Activated CD4-positive, alpha-beta T cell treated with anti-CD3 and anti-CD28 coated beads for 24 hours (primary cell): ENCODE measurements at regions not wholly inside any gene's neighbourhood (a gene's known extent, or its start where the extent isn't known, plus 50 kb on each side); places are given as distances from the start of the nearest gene placed in this dataset.

Experiments used
- DNase-seq, 2 donors: peaks; one replicate each; pipeline ENCODE4 v3.0.0-alpha.2; 2020; ENCODE audit warnings: low read depth in 2 of 2

DNA sequence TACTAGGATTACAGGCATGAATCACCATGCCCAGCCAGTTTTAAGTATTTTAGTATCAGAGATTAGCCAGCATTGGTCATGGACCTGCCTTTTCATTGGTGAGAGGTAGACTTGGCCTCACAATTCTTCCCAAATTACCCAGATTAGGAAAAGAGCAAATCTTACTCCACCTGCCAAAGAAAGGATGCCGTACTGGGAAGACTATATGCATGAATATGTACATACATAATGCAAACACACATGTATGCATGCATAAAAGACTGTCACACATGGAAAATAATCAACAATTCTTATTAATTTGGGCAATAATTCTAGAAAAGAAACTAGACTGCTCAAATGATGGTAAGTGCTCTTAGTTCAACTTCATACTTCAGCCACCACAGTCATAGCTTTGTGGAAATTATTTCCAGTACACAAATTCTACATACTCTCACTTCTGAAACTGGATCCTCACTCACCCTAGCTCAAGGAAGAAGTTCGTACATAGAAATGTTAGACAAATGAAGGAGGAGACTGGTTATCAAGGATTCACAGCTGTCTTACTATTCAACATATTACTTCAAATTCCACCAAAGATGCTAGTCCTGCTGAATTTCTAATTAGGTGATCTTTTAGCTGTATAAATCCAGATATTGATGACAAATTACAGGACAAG lies 73.7 kb downstream of the MINAR2 start:
- no peak for DNase-seq

DNA sequence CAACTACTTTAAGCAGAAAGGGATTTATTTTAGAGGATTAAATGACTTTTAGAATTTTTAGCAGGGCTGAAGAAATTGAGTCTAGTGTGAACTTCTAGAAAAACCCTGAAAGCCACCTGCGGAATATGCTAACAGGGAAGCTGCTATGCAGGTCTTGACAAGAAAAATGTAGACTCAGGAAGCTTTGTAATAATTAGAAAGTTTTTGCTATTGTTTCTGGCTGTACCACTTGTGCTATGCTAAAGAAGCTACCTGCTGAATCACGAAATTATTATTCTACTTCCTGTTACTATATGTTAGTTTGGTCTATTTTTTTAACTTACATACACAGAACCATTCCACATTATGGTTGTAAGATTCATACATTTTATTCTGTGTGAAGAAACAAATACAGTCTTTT lies 74.0 kb upstream of the CHSY3 start:
- no peak for DNase-seq

DNA sequence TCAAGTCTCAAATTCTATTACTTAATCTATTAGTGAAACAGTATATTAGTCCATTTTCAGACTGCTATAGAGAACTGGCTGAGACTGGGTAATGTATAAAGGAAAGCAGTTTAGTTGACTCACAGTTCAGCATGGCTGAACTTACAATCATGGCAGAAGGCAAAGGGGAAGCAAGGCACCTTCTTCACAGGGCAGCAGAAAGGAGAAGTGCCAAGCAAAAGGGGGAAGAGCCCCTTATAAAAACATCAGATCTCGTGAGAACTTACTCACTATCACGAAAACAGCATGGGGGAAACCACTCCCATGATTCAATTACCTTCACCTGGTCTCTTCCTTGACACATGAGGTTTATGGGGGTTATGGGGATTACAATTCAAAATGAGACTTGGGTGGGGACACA lies 67.9 kb upstream of the CHSY3 start:
- DNase-seq, result no peak

DNA sequence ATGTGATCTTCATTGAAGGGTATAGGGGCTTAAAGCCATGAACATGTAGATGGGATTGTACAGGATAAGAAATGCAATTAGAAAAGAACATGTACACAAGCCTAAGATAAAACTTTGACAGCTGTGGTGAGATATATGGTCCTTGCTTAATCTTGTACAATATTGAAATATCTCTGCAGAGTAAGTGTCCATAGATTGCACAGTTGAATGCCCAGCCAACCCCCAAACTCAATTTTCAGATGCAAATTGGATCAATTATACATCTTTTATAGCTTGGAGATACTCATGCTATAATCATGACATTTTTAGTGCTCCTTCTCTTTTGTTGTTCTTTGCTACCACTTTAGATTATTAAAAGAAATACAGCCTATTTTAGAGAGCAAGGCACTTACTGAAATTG lies 59.5 kb upstream of the CHSY3 start:
- no peak for DNase-seq

DNA sequence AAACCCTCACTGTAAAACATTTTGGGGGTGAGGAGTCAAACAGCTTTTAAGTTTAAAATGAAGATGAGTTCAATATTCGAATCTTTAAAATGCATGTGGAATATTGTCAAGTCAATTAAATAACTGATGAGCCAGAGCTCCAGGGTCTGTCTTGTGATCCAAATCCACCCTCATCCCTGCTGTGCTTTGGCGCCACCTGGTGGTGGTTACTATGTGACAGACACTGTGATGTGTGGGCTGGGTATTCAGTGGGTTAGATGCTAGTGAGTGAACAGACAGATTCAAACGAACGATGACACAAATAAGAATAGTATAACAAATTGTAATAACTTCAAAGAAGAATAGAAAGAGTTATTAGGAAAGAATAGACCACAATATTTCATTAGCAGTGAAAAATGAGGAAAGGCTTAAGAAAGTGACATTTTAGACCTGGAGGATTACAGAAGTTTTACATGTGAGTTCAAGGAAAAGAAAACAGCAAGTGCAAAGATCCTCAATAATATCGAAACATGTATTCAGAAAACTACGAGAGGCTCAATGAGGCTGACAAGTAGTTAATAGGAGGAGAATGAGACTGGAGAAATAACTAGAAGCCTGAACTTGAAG lies 51.4 kb upstream of the CHSY3 start:
- DNase-seq, result peak; percentile 60 to 67

DNA sequence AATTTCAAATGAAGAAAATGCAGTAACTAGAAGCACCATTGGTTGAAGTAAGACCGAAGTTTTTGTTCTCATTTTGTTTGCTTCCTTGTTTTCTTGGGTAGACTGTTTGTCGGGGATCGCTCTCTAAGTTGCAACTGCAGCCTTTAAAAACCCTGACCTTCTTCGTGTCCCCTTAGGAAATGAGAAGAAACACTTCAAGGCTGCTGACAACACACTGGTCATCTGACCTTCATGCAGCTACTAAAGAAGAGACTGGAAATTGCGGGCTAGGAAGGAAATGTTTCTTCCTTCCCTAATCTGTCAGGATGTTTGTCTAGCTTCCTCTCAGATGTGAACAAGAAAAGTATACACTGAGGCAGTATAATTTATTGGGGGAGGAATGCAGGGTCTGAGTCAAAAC lies 50.7 kb upstream of the CHSY3 start:
- DNase-seq, result no peak
